Muscle of leg (tissue), 3 donors: ENCODE measurements at regions not wholly inside any gene's neighbourhood (a gene's known extent, or its start where the extent isn't known, plus 50 kb on each side); places are given as distances from the start of the nearest gene placed in this dataset.

Source experiments
- DNase-seq: peaks from one replicate; pipeline ENCODE4 v3.0.0; 2013
- H3K27ac ChIP-seq: one replicate; pipeline ENCODE4 v1.5.1; 2013; ENCODE audit warnings: mild to moderate bottlenecking, low read length, control low read depth
- H3K27me3 ChIP-seq: one replicate; pipeline ENCODE4 v1.6.1; 2013; ENCODE audit warnings: low read length; ENCODE audit not compliant: control insufficient read depth, insufficient read depth
- H3K36me3 ChIP-seq: one replicate; pipeline ENCODE4 v1.6.1; 2013; ENCODE audit warnings: low read length; ENCODE audit not compliant: control insufficient read depth, insufficient read depth
- H3K4me1 ChIP-seq: one replicate; pipeline ENCODE4 v1.6.1; 2013; ENCODE audit warnings: low read length; ENCODE audit not compliant: control insufficient read depth, insufficient read depth
- H3K4me3 ChIP-seq: one replicate; pipeline ENCODE4 v1.5.1; 2013; ENCODE audit warnings: low read length, control low read depth
- H3K9me3 ChIP-seq: replicated peaks from 2 replicates; pipeline ENCODE4 v1.6.1; 2013; ENCODE audit warnings: low read depth, low read length; ENCODE audit not compliant: control insufficient read depth
- WGBS: methylation state at CpG from one replicate; pipeline ENCODE4 v1.1.5; 2013; ENCODE audit warnings: missing lambda C conversion rate; ENCODE audit not compliant: insufficient coverage; 5-methylcytosine and 5-hydroxymethylcytosine counted together

DNA sequence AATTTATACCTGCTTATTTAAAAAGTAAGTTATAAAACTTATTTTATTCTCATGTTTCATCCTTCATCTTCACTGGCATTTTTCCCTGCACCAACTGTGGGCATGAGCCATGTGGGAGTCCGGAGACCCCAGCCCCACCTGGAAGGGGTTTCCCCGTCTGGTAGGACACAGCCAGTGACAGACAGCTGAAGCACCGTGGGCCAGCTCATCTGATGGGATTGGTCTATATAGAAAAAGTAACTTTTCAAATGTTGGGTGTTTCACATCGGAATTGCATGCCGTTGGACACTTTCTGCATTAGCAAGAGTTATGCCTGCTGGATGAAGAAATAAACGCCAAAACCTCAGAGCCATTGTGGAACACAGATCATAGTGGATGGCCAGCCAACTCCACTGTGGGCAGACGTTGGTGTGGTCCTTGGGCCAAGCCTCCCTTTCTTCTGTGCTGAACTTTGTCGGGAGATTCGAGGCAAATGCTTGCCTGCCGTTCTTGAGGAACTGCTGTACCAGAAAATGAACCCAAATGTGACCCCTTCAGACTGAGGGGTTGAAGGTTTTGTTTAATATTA, 1329.3 kb downstream of the TBC1D22A start:
- Histone ChIP-seq H3K27me3 (peaks cover 3% of the 10 kb centered on the region), H3K9me3 (no peaks in the 10 kb centered on the region), H3K4me1 (peaks cover 12% of the 10 kb centered on the region), H3K27ac (no peak overlapping the region), H3K36me3 (no peaks in the 10 kb centered on the region), H3K4me3 (no peak overlapping the region)
- no peak for DNase-seq
- 64% methylated on average over 9 of the region's 10 CpGs for WGBS

DNA sequence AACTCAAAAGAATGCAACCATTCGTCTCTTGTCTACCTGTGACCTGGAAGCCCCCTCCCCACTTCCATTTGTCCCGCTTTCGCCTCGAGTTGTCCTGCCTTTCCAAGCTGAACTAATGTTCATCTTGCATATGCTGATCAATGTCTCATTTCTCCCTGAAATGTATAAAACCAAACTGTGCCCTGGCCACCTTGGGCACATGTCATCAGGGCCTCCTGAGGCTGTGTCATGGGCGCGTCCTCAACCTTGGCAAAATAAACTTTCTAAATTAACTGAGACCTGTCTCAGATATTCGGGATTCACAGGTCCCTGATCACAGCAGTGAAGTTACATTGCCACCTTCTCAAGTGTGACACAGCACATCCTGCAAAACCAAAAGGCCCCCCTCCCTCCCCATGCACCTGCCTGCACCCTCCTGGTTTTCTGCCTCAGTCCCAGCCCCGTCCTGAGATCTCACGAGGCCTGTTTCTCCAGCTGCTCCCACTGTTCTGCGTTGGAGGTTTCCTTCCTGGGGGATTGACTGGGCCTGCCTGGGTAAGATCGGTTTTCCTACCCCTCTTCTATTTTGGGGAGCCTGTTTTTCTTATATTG, 1328.7 kb downstream of the TBC1D22A start:
- H3K27me3 ChIP-seq: peaks cover 6% of the 10 kb centered on the region
- no peaks in the 10 kb centered on the region for H3K36me3 ChIP-seq
- DNase-seq: no peak
- no peaks in the 10 kb centered on the region for H3K9me3 ChIP-seq
- H3K4me3 ChIP-seq: no peak overlapping the region
- H3K27ac ChIP-seq: no peak overlapping the region
- peaks cover 12% of the 10 kb centered on the region for H3K4me1 ChIP-seq
- WGBS: 75% methylated on average over 7 of the region's 11 CpGs

DNA sequence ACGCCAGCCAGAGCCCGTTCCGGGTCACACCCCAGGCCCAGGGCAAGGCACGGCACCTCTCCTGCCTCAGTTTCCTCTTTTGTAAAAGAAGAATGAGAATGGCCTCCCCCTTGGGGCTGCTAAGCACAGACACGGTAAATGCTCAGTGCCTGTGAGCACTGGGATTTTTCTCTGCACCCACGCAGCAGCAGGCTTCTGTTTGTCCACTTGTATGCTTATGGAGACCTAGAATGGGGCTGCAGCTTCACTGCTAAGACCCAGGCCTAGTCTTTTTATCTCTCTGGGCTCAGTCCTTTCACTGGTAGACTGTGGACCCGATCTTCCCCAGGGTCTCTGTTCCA, 1327.9 kb downstream of the TBC1D22A start:
- Histone ChIP-seq H3K4me1 (peaks cover 12% of the 10 kb centered on the region), H3K9me3 (no peaks in the 10 kb centered on the region), H3K4me3 (no peak overlapping the region), H3K27me3 (peaks cover 9% of the 10 kb centered on the region), H3K36me3 (no peaks in the 10 kb centered on the region), H3K27ac (no peak overlapping the region)
- 28% methylated on average over 3 of the region's 7 CpGs for WGBS
- no peak for DNase-seq

DNA sequence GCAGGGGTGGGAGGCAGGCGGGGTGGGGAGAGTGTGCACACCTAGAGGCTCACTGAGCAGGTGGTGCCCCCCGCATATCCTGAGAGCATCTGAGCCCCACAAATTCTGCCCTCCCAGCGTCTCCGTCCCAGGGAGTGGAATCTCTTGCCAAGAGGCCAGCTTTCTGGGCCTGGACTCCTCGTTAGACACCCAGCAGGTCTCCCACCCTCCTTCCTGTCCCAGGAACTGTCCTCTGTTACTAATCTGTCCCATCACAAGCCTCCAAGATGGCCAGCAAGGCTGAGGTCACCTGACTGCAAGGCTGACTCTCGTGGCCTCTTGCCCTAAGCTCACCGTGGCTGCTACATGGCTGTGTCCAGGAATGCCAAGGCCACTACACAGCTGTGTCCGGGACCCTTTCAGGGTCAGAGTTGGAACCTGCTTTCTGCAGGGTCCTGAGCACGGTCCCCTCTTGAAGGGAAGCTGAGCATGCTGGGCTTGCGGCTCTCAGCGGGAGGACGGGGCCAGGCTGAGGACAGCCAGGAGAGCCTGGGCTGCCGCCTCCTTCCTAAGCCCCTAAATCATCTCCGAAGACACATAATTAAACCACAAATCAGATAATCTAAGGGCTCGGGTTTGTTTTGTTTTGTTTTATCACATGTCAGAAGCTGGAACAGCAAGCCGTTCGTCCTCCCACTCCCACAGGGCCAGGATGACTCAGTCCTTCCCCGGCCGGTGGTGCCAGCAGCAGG, 1327.3 kb downstream of the TBC1D22A start:
- Histone ChIP-seq H3K4me3 (no peak overlapping the region), H3K9me3 (no peaks in the 10 kb centered on the region), H3K4me1 (peaks cover 12% of the 10 kb centered on the region), H3K27ac (no peak overlapping the region), H3K36me3 (no peaks in the 10 kb centered on the region), H3K27me3 (peaks cover 9% of the 10 kb centered on the region)
- DNase-seq: peak; percentile 62
- 30% methylated on average over 7 of the region's 19 CpGs for WGBS

DNA sequence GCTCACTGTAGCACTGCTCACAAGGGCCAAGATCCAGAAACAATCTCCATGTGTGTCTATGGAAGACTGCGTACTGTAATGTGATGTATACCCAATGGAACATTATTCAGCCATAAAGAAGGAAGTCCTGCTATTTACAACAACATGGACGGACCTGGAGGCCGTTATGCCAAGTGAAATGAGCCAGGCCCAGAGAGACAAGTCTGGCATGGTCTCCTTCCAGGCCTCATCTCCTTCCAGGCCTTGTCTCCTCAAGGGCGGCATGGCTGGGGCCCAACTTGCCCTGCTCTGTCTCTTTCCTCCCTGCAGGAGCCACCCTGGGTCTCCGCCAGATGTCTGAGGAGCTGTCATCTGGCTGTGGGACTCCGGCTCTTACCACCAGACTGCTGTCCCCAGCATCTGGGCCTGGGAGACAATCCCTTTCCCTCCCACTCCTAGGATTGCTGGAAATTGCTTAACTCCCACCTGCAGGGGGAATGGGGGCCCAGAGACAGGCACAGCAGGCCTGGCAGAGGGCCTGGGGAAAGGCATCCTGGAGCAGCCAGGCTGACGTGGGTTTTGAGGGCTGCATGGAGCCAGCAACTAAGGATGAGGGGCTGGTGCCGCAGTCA, 1326.6 kb downstream of the TBC1D22A start:
- Histone ChIP-seq H3K4me3 (no peak overlapping the region), H3K36me3 (no peaks in the 10 kb centered on the region), H3K4me1 (peaks cover 12% of the 10 kb centered on the region), H3K27me3 (peaks cover 12% of the 10 kb centered on the region), H3K9me3 (no peaks in the 10 kb centered on the region), H3K27ac (no peak overlapping the region)
- no peak for DNase-seq
- 62% methylated on average over 7 of the region's 8 CpGs for WGBS

DNA sequence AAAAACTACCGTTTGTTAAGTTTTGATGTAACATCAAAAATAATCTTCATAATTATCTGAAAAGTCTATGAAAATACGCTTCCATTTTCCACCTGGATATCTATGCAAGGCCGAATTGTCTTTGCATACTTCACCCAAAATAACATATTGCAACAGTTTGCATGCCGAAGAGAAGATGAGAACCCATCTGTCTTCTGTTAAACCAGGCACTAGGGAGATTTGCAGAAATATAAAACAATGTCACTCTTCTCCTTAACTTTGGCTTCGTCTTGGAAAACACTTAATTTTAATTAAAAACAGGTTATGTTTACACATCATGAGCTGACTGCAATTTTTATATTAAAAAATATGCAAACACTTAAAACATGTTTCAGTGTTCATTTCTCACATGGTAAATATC, 1325.8 kb downstream of the TBC1D22A start:
- H3K27me3 ChIP-seq: peaks cover 12% of the 10 kb centered on the region
- H3K4me1 ChIP-seq: peaks cover 12% of the 10 kb centered on the region
- H3K36me3 ChIP-seq: no peaks in the 10 kb centered on the region
- H3K4me3 ChIP-seq: no peak overlapping the region
- no peaks in the 10 kb centered on the region for H3K9me3 ChIP-seq
- peak; percentile 62 for DNase-seq
- H3K27ac ChIP-seq: no peak overlapping the region
- no CpG with 5 or more reads among the region's 5 CpGs for WGBS

DNA sequence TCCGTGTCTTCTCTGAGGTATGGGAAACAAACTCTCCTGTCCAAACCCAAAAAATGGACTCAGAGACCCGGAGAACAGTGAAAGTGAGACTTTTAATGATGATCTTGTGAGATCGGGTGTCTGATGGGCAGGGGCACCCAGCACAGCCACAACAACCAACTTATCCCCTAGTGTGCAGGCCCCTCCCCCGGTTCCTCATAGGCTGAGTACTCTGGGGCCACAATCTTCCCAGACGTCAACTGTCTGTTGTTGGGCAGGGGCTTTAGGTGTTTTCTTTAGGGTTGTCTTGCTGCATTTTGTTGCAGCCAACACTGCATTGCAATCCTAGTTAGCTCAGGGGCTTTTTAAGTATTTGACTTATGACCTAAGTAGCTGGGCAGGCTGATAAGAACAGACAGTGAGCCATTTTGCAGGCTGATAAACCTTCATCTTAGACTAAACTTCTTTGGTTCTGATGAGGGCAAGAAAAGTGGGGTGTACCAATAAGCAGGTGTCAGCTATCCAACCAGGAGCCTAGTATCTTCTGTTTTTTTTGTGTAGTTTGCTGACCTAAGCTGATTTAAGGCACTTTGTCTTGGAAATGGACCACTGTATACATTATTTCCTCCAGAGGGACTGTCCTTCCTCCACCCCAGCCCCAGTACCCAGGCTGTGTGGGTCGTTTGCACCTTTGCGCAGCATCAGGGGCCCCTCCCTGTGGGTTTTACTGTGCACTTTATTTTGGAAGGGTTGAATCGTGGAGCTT, 1323.6 kb downstream of the TBC1D22A start:
- no peak overlapping the region for H3K4me3 ChIP-seq
- no peaks in the 10 kb centered on the region for H3K9me3 ChIP-seq
- DNase-seq: no peak
- no peak overlapping the region for H3K27ac ChIP-seq
- WGBS: 33% methylated on average over 1 of the region's 8 CpGs
- H3K36me3 ChIP-seq: no peaks in the 10 kb centered on the region
- H3K4me1 ChIP-seq: peaks cover 12% of the 10 kb centered on the region
- peaks cover 12% of the 10 kb centered on the region for H3K27me3 ChIP-seq

DNA sequence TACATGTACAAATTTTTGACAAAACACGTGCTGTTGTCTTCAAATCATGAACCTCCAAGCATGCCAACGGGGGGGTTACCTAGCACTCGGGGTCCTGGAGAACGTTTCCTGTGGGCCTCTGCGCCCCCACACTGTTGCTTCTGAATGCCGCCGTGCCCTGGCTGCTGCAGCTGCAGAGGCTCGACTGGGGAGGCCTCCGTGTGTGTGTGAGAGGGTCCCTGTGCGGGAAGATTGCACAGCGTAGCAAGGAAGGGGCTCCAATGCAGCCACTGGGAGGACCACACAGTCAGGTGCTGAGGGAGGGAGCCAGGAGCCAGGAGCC, 1322.2 kb downstream of the TBC1D22A start:
- peaks cover 2% of the 10 kb centered on the region for H3K4me1 ChIP-seq
- 65% methylated on average over 11 of the region's 11 CpGs for WGBS
- H3K27me3 ChIP-seq: peaks cover 11% of the 10 kb centered on the region
- H3K36me3 ChIP-seq: no peaks in the 10 kb centered on the region
- H3K27ac ChIP-seq: no peak overlapping the region
- H3K9me3 ChIP-seq: no peaks in the 10 kb centered on the region
- DNase-seq: no peak
- no peak overlapping the region for H3K4me3 ChIP-seq

DNA sequence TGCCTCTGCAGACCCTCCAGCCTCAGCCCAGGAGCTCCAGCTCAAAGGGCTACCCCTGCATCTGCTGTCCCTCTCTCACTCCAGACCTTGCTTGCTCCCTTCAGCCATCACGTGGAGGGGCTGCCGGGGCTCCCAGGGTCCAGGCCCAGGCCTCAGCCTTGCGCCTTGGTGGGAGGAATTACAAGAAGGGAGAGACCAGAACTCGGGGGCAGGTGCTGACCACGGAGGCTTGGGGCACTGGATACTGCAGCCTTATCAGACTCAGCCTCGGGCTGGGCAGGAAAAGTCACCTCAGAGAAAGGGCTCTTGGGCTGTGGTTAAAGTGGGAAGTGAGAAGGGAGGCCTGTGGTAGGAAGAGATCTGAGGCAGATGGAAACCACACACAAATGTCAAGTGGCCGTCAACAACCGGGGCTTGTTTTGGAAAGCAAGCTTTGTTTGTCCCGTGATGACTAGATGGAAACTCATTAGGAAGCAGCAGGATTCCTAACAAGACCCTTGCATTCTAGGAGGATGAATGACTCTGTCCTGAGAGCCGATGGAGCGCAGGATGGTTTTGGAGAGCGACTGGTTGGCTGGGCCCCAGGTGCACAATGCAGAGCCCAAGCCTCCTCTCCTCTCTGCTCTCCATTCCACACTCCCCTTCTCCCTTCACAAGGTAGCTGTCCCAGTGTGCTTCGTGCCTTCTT, 1321.7 kb downstream of the TBC1D22A start:
- H3K4me3 ChIP-seq: no peak overlapping the region
- no peak for DNase-seq
- H3K4me1 ChIP-seq: no peaks in the 10 kb centered on the region
- H3K27ac ChIP-seq: no peak overlapping the region
- WGBS: 62% methylated on average over 11 of the region's 13 CpGs
- H3K36me3 ChIP-seq: no peaks in the 10 kb centered on the region
- H3K27me3 ChIP-seq: peaks cover 11% of the 10 kb centered on the region
- H3K9me3 ChIP-seq: no peaks in the 10 kb centered on the region
